ENCODE measurements at regions not wholly inside any gene's neighbourhood (a gene's known extent, or its start where the extent isn't known, plus 50 kb on each side); places are given as distances from the start of the nearest gene placed in this dataset.
"Not testable (repeated sequence)": the region's sequence is repeated elsewhere in the genome, so short reads cannot be mapped to it uniquely, and the experiment has no call there.

GRCh38 chrY:20891440-20892160, 135.7 kb downstream of the RPS4Y2 start:
- no peak overlapping the region for H3K4me3 Mint-ChIP-seq
- CTCF ChIA-PET, result no interaction called here
- DNase-seq (ENCODE audit: low spot score), result no peak
- no peaks in the 10 kb centered on the region; the same call in none of the 2 replicates for H3K27me3 Mint-ChIP-seq (ENCODE audit: low read depth)
- H3K9me3 Mint-ChIP-seq, result peaks cover 31% of the 10 kb centered on the region
- no peak for ATAC-seq
- H3K27ac Mint-ChIP-seq, result no peak overlapping the region
- TF ChIP-seq CREM (CRISPR knock-in tag; IDR thresholded peaks at IDR 0.05) (no peak), ZNF219 (CRISPR knock-in tag; IDR thresholded peaks at IDR 0.05; ENCODE audit: borderline replicate concordance) (no peak), ZNF317 (CRISPR knock-in tag; IDR thresholded peaks at IDR 0.05; ENCODE audit: borderline replicate concordance, low read depth) (no peak), ZNF263 (CRISPR knock-in tag; IDR thresholded peaks at IDR 0.05; ENCODE audit: low read depth) (no peak), TEAD1 (CRISPR knock-in tag; IDR thresholded peaks at IDR 0.05) (no peak), TCF7 (CRISPR knock-in tag; IDR thresholded peaks at IDR 0.05; ENCODE audit: low read depth) (no peak), SMAD3 (CRISPR knock-in tag; IDR thresholded peaks at IDR 0.05; ENCODE audit: borderline replicate concordance) (no peak), E2F4 (CRISPR knock-in tag; IDR thresholded peaks at IDR 0.05; ENCODE audit: borderline replicate concordance, low read depth) (no peak), ZNF138 (CRISPR knock-in tag; conservative IDR thresholded peaks at IDR 0.05) (no peak)
- TF ChIP-seq, protein P1, sequence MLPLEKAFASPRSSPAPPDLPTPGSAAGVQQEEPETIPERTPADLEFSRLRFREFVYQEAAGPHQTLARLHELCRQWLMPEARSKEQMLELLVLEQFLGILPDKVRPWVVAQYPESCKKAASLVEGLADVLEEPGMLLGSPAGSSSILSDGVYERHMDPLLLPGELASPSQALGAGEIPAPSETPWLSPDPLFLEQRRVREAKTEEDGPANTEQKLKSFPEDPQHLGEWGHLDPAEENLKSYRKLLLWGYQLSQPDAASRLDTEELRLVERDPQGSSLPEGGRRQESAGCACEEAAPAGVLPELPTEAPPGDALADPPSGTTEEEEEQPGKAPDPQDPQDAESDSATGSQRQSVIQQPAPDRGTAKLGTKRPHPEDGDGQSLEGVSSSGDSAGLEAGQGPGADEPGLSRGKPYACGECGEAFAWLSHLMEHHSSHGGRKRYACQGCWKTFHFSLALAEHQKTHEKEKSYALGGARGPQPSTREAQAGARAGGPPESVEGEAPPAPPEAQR (CRISPR knock-in tag; IDR thresholded peaks at IDR 0.05), result no peak
- TF ChIP-seq, protein P2, sequence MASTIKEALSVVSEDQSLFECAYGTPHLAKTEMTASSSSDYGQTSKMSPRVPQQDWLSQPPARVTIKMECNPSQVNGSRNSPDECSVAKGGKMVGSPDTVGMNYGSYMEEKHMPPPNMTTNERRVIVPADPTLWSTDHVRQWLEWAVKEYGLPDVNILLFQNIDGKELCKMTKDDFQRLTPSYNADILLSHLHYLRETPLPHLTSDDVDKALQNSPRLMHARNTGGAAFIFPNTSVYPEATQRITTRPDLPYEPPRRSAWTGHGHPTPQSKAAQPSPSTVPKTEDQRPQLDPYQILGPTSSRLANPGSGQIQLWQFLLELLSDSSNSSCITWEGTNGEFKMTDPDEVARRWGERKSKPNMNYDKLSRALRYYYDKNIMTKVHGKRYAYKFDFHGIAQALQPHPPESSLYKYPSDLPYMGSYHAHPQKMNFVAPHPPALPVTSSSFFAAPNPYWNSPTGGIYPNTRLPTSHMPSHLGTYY (CRISPR knock-in tag; IDR thresholded peaks at IDR 0.05), result no peak
- TF ChIP-seq, protein P3, sequence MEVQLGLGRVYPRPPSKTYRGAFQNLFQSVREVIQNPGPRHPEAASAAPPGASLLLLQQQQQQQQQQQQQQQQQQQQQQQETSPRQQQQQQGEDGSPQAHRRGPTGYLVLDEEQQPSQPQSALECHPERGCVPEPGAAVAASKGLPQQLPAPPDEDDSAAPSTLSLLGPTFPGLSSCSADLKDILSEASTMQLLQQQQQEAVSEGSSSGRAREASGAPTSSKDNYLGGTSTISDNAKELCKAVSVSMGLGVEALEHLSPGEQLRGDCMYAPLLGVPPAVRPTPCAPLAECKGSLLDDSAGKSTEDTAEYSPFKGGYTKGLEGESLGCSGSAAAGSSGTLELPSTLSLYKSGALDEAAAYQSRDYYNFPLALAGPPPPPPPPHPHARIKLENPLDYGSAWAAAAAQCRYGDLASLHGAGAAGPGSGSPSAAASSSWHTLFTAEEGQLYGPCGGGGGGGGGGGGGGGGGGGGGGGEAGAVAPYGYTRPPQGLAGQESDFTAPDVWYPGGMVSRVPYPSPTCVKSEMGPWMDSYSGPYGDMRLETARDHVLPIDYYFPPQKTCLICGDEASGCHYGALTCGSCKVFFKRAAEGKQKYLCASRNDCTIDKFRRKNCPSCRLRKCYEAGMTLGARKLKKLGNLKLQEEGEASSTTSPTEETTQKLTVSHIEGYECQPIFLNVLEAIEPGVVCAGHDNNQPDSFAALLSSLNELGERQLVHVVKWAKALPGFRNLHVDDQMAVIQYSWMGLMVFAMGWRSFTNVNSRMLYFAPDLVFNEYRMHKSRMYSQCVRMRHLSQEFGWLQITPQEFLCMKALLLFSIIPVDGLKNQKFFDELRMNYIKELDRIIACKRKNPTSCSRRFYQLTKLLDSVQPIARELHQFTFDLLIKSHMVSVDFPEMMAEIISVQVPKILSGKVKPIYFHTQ (CRISPR knock-in tag; IDR thresholded peaks at IDR 0.05), result no peak
- no peaks in the 10 kb centered on the region for H3K4me1 Mint-ChIP-seq
- POLR2A ChIA-PET, result no interaction called here
- peaks cover 10% of the 10 kb centered on the region for H3K36me3 Mint-ChIP-seq

GRCh38 chrY:20925350-20926091, 169.6 kb downstream of the RPS4Y2 start:
- POLR2A ChIA-PET; H3K4me1 Mint-ChIP-seq; H3K27me3 Mint-ChIP-seq (ENCODE audit: low read depth); CTCF ChIA-PET; H3K27ac Mint-ChIP-seq; ATAC-seq; DNase-seq (ENCODE audit: low spot score); H3K4me3 Mint-ChIP-seq: not testable (repeated sequence)
- peaks cover 30% of the 10 kb centered on the region for H3K36me3 Mint-ChIP-seq
- H3K9me3 Mint-ChIP-seq, result peaks cover 43% of the 10 kb centered on the region

GRCh38 chrY:20929691-20930342, 173.9 kb downstream of the RPS4Y2 start:
- ATAC-seq, result no peak
- Mint-ChIP-seq H3K36me3 (peaks cover 27% of the 10 kb centered on the region), H3K27me3 (ENCODE audit: low read depth) (no peaks in the 10 kb centered on the region; the same call in 1 of the 2 replicates), H3K27ac (no peak overlapping the region), H3K4me3 (no peak overlapping the region), H3K4me1 (no peaks in the 10 kb centered on the region), H3K9me3 (peaks cover 49% of the 10 kb centered on the region)
- DNase-seq (ENCODE audit: low spot score), result no peak
- ChIA-PET CTCF (no interaction called here), POLR2A (no interaction called here)
- no peak for TF ChIP-seq E2F1 (CRISPR knock-in tag; IDR thresholded peaks at IDR 0.05)
- no peak for TF ChIP-seq RELA (CRISPR knock-in tag; IDR thresholded peaks at IDR 0.05; ENCODE audit: borderline replicate concordance)
- TF ChIP-seq NFE2L1 (CRISPR knock-in tag; IDR thresholded peaks at IDR 0.05), result no peak
- TF ChIP-seq OVOL2 (CRISPR knock-in tag; IDR thresholded peaks at IDR 0.05; ENCODE audit: borderline replicate concordance), result no peak
- TF ChIP-seq CBFB (CRISPR knock-in tag; IDR thresholded peaks at IDR 0.05; ENCODE audit: low read depth), result no peak
- TF ChIP-seq, protein P4, sequence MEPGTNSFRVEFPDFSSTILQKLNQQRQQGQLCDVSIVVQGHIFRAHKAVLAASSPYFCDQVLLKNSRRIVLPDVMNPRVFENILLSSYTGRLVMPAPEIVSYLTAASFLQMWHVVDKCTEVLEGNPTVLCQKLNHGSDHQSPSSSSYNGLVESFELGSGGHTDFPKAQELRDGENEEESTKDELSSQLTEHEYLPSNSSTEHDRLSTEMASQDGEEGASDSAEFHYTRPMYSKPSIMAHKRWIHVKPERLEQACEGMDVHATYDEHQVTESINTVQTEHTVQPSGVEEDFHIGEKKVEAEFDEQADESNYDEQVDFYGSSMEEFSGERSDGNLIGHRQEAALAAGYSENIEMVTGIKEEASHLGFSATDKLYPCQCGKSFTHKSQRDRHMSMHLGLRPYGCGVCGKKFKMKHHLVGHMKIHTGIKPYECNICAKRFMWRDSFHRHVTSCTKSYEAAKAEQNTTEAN (CRISPR knock-in tag; IDR thresholded peaks at IDR 0.05), result no peak
- TF ChIP-seq JAZF1 (CRISPR knock-in tag; IDR thresholded peaks at IDR 0.05), result no peak
- TF ChIP-seq, protein P5, sequence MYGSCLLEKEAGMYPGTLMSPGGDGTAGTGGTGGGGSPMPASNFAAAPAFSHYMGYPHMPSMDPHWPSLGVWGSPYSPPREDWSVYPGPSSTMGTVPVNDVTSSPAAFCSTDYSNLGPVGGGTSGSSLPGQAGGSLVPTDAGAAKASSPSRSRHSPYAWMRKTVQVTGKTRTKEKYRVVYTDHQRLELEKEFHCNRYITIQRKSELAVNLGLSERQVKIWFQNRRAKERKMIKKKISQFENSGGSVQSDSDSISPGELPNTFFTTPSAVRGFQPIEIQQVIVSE (CRISPR knock-in tag; IDR thresholded peaks at IDR 0.05; ENCODE audit: borderline replicate concordance), result no peak

All from WTC11 (cell line).